GM12878 (cell line): ENCODE measurements at regions not wholly inside any gene's neighbourhood (a gene's known extent, or its start where the extent isn't known, plus 50 kb on each side); places are given as distances from the start of the nearest gene placed in this dataset.

Source experiments
- EP300 ChIP-seq, 2 experiments: fragments of 150-350 bp in 1 of 2; IDR thresholded peaks; 2 replicates each; pipeline ENCODE4 v1.6.1; 2011 to 2012; ENCODE audit warnings: low read depth in 2 of 2, low read length in 2 of 2, borderline replicate concordance in 1 of 2, improper control_type of control experiment in 1 of 2, inconsistent platforms in 1 of 2; ENCODE audit not compliant: control insufficient read depth in 1 of 2
- IRF3 ChIP-seq: fragments of 450-650 bp; IDR thresholded peaks from 2 replicates; pipeline ENCODE4 v1.6.1; 2014; ENCODE audit warnings: mild to moderate bottlenecking
- POLR2A ChIP-seq: IDR thresholded peaks from 2 replicates; pipeline ENCODE4 v1.6.1; 2011; ENCODE audit warnings: low read depth, mild to moderate bottlenecking, low read length
- YY1 ChIP-seq: IDR thresholded peaks from 2 replicates; pipeline ENCODE4 v1.6.1; 2011; ENCODE audit warnings: low read depth, mild to moderate bottlenecking, low read length
- ZBTB33 ChIP-seq: fragments of 450-650 bp; IDR thresholded peaks from 2 replicates; pipeline ENCODE4 v1.6.1; 2017; ENCODE audit warnings: mild to moderate bottlenecking
- TF ChIP-seq, protein P1 (sequence below), 3 experiments: IDR thresholded peaks in 2 of 3; conservative IDR thresholded peaks in 1 of 3; 2 replicates each; pipeline ENCODE4 v1.5.1; 2011; ENCODE audit warnings: low read depth in 3 of 3, low read length in 3 of 3, mild to moderate bottlenecking in 3 of 3, control low read depth in 2 of 3, moderate library complexity in 2 of 3, inconsistent platforms in 1 of 3, mixed read lengths in 1 of 3; ENCODE audit not compliant: control insufficient read depth in 2 of 3, insufficient read depth in 1 of 3; ENCODE audit errors: extremely low read depth in 1 of 3

DNA sequence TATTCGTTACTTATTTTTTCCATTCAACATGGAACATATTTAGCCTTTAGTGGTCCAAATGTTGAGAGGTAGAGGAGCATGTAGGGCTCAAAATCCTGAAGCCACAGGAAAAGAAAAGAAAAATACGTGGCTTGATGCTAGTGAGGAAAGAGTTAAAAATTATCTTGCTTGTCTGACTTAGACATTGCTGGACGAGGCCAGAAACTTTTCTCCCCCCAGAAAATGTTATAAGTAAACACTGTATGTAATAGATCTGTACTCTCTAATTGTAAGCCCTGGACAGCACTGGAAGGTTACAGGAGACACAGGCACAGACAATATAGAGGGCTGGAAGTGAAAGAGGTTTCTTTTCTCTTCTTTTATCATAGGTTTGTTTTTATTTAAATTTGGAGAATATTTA, 165.6 kb downstream of the ZFP64 start:
- TF ChIP-seq, protein P1, sequence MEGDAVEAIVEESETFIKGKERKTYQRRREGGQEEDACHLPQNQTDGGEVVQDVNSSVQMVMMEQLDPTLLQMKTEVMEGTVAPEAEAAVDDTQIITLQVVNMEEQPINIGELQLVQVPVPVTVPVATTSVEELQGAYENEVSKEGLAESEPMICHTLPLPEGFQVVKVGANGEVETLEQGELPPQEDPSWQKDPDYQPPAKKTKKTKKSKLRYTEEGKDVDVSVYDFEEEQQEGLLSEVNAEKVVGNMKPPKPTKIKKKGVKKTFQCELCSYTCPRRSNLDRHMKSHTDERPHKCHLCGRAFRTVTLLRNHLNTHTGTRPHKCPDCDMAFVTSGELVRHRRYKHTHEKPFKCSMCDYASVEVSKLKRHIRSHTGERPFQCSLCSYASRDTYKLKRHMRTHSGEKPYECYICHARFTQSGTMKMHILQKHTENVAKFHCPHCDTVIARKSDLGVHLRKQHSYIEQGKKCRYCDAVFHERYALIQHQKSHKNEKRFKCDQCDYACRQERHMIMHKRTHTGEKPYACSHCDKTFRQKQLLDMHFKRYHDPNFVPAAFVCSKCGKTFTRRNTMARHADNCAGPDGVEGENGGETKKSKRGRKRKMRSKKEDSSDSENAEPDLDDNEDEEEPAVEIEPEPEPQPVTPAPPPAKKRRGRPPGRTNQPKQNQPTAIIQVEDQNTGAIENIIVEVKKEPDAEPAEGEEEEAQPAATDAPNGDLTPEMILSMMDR (IDR thresholded peaks at IDR 0.05 in 2 of 3, conservative IDR thresholded peaks at IDR 0.05 in 1 of 3; ENCODE audit: control insufficient read depth in 2 of 3, extremely low read depth in 1 of 3, insufficient read depth in 1 of 3, low read depth in 3 of 3, low read length in 3 of 3) = no peak
- no peak for TF ChIP-seq POLR2A
- TF ChIP-seq ZBTB33 = no peak
- TF ChIP-seq IRF3 = no peak
- no peak for TF ChIP-seq EP300 (IDR thresholded peaks at IDR 0.05; ENCODE audit: borderline replicate concordance in 1 of 2, control insufficient read depth in 1 of 2, low read depth in 2 of 2, low read length in 2 of 2)
- no peak for TF ChIP-seq YY1
